Liver (tissue), 8 donors: ENCODE measurements at regions not wholly inside any gene's neighbourhood (a gene's known extent, or its start where the extent isn't known, plus 50 kb on each side); places are given as distances from the start of the nearest gene placed in this dataset.

ENCODE experiments used
- DNase-seq: peaks from one replicate; pipeline ENCODE4 v3.0.0-alpha.2; 2017; ENCODE audit warnings: low spot score
- H3K27ac ChIP-seq, 2 donors: one replicate each; pipeline ENCODE4 v1.7.0; 2013; ENCODE audit warnings: inconsistent platforms in 2 of 2, low read length in 2 of 2, control low read depth in 1 of 2, low read depth in 1 of 2, mild to moderate bottlenecking in 1 of 2
- H3K27me3 ChIP-seq, 4 donors: one replicate each; pipeline versions ENCODE4 v1.6.1 to v1.7.0; 2013; ENCODE audit warnings: low read length in 3 of 4, inconsistent platforms in 1 of 4, mild to moderate bottlenecking in 1 of 4, moderate library complexity in 1 of 4; ENCODE audit not compliant: control insufficient read depth in 4 of 4, insufficient read depth in 4 of 4
- H3K36me3 ChIP-seq, 4 donors: one replicate each; pipeline versions ENCODE4 v1.6.1 to v1.7.0; 2013; ENCODE audit warnings: low read length in 3 of 4, mild to moderate bottlenecking in 3 of 4, low read depth in 1 of 4, moderate library complexity in 1 of 4; ENCODE audit not compliant: control insufficient read depth in 4 of 4, insufficient read depth in 3 of 4
- H3K4me1 ChIP-seq, 4 donors: one replicate each; pipeline versions ENCODE4 v1.6.1 to v1.7.0; 2013; ENCODE audit warnings: low read length in 3 of 4, mild to moderate bottlenecking in 3 of 4, moderate library complexity in 1 of 4; ENCODE audit not compliant: control insufficient read depth in 4 of 4, insufficient read depth in 4 of 4
- H3K4me3 ChIP-seq, 3 donors: one replicate each; pipeline versions ENCODE4 v1.6.1 to v1.7.0; 2013; ENCODE audit warnings: low read length in 3 of 3, control low read depth in 1 of 3, low read depth in 1 of 3, mild to moderate bottlenecking in 1 of 3
- H3K9ac ChIP-seq, 2 donors: one replicate each; pipeline ENCODE4 v1.7.0; 2013; ENCODE audit warnings: low read length in 2 of 2, mild to moderate bottlenecking in 2 of 2, moderate library complexity in 2 of 2, control low read depth in 1 of 2, low read depth in 1 of 2
- H3K9me3 ChIP-seq, 4 donors: one replicate each; pipeline versions ENCODE4 v1.6.1 to v1.7.0; 2013; ENCODE audit warnings: low read length in 3 of 4; ENCODE audit not compliant: control insufficient read depth in 4 of 4
- EGR1 ChIP-seq, 2 donors: IDR thresholded peaks; 2 replicates each; pipeline ENCODE4 v1.6.1; 2016 to 2018; ENCODE audit warnings: antibody characterized with exemption in 2 of 2, low read depth in 2 of 2
- FOXA1 ChIP-seq: IDR thresholded peaks from 2 replicates; pipeline ENCODE4 v1.6.1; 2016; ENCODE audit warnings: antibody characterized with exemption
- FOXA2 ChIP-seq: IDR thresholded peaks from 2 replicates; pipeline ENCODE4 v1.6.1; 2016; ENCODE audit warnings: antibody characterized with exemption
- GABPA ChIP-seq, 2 donors: IDR thresholded peaks in 1 of 2; conservative IDR thresholded peaks in 1 of 2; 2 replicates each; pipeline ENCODE4 v1.6.1; 2016; ENCODE audit warnings: antibody characterized with exemption in 2 of 2, mild to moderate bottlenecking in 1 of 2, moderate library complexity in 1 of 2
- HNF4G ChIP-seq: IDR thresholded peaks from 2 replicates; pipeline ENCODE4 v1.6.1; 2016; ENCODE audit warnings: antibody characterized with exemption
- NR2F2 ChIP-seq: IDR thresholded peaks from 2 replicates; pipeline ENCODE4 v1.6.1; 2016; ENCODE audit warnings: antibody characterized with exemption
- RAD21 ChIP-seq, 2 donors: IDR thresholded peaks; 2 replicates each; pipeline ENCODE4 v1.6.1; 2016; ENCODE audit warnings: antibody characterized with exemption in 2 of 2, mild to moderate bottlenecking in 2 of 2
- RXRA ChIP-seq, 2 donors: IDR thresholded peaks; 2 replicates each; pipeline ENCODE4 v1.6.1; 2017 to 2018; ENCODE audit warnings: antibody characterized with exemption in 2 of 2, mild to moderate bottlenecking in 1 of 2
- SP1 ChIP-seq: IDR thresholded peaks from 2 replicates; pipeline ENCODE4 v1.6.1; 2018; ENCODE audit warnings: antibody characterized with exemption, mild to moderate bottlenecking
- TAF1 ChIP-seq: conservative IDR thresholded peaks from 2 replicates; pipeline ENCODE4 v1.6.1; 2016; ENCODE audit warnings: antibody characterized with exemption, mild to moderate bottlenecking
- YY1 ChIP-seq: IDR thresholded peaks from 2 replicates; pipeline ENCODE4 v1.6.1; 2016; ENCODE audit warnings: antibody characterized with exemption, mild to moderate bottlenecking
- WGBS: extraction: QIAGEN DNeasy Blood & Tissue Kit; methylation state at CpG from one replicate; pipeline ENCODE4 v1.1.7; 2013; 5-methylcytosine and 5-hydroxymethylcytosine counted together
- TF ChIP-seq, protein P1 (sequence below): IDR thresholded peaks from 2 replicates; pipeline ENCODE4 v1.6.1; 2016; ENCODE audit warnings: antibody characterized with exemption, mild to moderate bottlenecking
- TF ChIP-seq, protein P2 (sequence below): IDR thresholded peaks from 2 replicates; pipeline ENCODE4 v1.6.1; 2016; ENCODE audit warnings: antibody characterized with exemption
- TF ChIP-seq, protein P3 (sequence below): IDR thresholded peaks from 2 replicates; pipeline ENCODE4 v1.6.1; 2016; ENCODE audit warnings: antibody characterized with exemption
- TF ChIP-seq, protein P4 (sequence below): fragments of 150-350 bp; IDR thresholded peaks from 2 replicates; pipeline ENCODE4 v1.5.1; 2017; ENCODE audit warnings: improper control_type of control experiment, low read depth, low read length; ENCODE audit not compliant: missing input control
- donor health status: healthy.
- donor health status: healthy.
- donor health status: healthy.
- donor health status: healthy.
- donor health status: healthy.

- TF ChIP-seq TAF1, result no peak
These were observed 1121.2 kb downstream of the SI start (continued) for GRCh38 chr3:163957072-163957471.

DNA sequence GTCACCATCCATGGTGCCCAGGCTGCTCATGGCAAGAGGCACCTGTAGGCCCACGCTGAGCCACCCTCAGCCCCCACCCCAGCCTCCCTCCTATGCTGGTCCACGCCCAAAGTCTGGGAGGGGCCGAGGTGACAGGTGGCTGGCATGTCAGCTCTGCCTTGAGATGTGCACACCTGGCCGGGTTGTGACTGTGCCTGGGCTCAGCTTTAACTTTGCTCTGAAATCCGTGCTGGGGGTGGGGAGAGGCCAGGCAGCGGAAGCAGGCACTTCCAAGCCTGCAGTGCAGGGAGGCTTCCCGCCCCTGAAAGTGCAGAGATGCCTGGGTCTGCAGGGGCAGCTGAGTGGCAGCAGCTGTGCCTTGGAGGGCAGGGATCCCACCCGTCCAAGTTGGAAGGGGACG lies 1124.8 kb downstream of the SI start:
- Histone ChIP-seq H3K9me3 (no peaks in the 10 kb centered on the region), H3K27me3 (no peaks in the 10 kb centered on the region), H3K36me3 (no peaks in the 10 kb centered on the region), H3K4me3 (no peak overlapping the region), H3K9ac (no peak overlapping the region), H3K27ac (no peak overlapping the region), H3K4me1 (no peaks in the 10 kb centered on the region)
- DNase-seq, result no peak
- TF ChIP-seq FOXA2 (no peak), FOXA1 (no peak)
- 67% methylated on average over 9 of the region's 9 CpGs for WGBS

GRCh38 chr3:163952499-163952898 lies 1125.8 kb downstream of the SI start:
- TF ChIP-seq GABPA (IDR thresholded peaks at IDR 0.05 in 1 of 2, conservative IDR thresholded peaks at IDR 0.05 in 1 of 2), result no peak
- TF ChIP-seq FOXA2, result no peak
- TF ChIP-seq, protein P1, sequence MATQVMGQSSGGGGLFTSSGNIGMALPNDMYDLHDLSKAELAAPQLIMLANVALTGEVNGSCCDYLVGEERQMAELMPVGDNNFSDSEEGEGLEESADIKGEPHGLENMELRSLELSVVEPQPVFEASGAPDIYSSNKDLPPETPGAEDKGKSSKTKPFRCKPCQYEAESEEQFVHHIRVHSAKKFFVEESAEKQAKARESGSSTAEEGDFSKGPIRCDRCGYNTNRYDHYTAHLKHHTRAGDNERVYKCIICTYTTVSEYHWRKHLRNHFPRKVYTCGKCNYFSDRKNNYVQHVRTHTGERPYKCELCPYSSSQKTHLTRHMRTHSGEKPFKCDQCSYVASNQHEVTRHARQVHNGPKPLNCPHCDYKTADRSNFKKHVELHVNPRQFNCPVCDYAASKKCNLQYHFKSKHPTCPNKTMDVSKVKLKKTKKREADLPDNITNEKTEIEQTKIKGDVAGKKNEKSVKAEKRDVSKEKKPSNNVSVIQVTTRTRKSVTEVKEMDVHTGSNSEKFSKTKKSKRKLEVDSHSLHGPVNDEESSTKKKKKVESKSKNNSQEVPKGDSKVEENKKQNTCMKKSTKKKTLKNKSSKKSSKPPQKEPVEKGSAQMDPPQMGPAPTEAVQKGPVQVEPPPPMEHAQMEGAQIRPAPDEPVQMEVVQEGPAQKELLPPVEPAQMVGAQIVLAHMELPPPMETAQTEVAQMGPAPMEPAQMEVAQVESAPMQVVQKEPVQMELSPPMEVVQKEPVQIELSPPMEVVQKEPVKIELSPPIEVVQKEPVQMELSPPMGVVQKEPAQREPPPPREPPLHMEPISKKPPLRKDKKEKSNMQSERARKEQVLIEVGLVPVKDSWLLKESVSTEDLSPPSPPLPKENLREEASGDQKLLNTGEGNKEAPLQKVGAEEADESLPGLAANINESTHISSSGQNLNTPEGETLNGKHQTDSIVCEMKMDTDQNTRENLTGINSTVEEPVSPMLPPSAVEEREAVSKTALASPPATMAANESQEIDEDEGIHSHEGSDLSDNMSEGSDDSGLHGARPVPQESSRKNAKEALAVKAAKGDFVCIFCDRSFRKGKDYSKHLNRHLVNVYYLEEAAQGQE, result no peak
- no peak for TF ChIP-seq HNF4G
- no peak for TF ChIP-seq TAF1
- TF ChIP-seq NR2F2, result no peak
- TF ChIP-seq SP1, result no peak
- TF ChIP-seq RXRA (IDR thresholded peaks at IDR 0.05), result no peak
- TF ChIP-seq, protein P2, sequence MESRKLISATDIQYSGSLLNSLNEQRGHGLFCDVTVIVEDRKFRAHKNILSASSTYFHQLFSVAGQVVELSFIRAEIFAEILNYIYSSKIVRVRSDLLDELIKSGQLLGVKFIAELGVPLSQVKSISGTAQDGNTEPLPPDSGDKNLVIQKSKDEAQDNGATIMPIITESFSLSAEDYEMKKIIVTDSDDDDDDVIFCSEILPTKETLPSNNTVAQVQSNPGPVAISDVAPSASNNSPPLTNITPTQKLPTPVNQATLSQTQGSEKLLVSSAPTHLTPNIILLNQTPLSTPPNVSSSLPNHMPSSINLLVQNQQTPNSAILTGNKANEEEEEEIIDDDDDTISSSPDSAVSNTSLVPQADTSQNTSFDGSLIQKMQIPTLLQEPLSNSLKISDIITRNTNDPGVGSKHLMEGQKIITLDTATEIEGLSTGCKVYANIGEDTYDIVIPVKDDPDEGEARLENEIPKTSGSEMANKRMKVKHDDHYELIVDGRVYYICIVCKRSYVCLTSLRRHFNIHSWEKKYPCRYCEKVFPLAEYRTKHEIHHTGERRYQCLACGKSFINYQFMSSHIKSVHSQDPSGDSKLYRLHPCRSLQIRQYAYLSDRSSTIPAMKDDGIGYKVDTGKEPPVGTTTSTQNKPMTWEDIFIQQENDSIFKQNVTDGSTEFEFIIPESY, result no peak
- no peaks in the 10 kb centered on the region for H3K36me3 ChIP-seq
- WGBS, result 88% methylated on average over 3 of the region's 3 CpGs
- H3K27me3 ChIP-seq, result no peaks in the 10 kb centered on the region
- no peaks in the 10 kb centered on the region for H3K9me3 ChIP-seq
- H3K9ac ChIP-seq, result no peak overlapping the region
- no peak overlapping the region for H3K27ac ChIP-seq
- no peaks in the 10 kb centered on the region for H3K4me1 ChIP-seq
- H3K4me3 ChIP-seq, result no peak overlapping the region
- DNase-seq, result no peak

DNA sequence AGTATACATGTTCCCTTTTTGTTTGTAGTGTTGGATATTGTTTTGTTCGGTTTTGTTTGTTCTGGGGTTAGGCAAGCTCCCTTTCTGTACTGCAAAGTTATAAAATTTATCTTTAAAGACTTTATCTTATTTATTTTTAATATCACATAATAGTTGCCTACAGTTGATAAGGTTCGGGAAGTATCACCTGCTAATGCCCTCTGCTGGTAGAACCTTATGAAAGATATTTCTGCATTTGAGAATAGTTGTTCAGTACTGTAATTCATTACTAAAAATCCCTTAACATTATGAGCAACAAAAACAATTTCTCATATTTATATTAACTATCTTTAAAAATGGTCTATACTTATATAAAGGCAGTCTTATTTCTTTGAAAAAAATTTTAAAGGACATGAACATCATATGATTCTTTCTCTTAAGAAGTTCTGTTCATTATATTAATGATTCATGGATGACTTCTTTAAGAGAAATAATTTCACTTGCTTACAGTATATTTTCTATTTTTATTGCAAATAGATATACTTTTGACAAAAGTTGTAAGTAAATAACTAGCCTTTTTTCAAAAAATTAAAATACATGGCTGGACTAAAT lies 1126.8 kb downstream of the SI start:
- TF ChIP-seq, protein P3, sequence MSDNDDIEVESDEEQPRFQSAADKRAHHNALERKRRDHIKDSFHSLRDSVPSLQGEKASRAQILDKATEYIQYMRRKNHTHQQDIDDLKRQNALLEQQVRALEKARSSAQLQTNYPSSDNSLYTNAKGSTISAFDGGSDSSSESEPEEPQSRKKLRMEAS, result no peak
- peak in 1 of 2 donors; percentile 21 for TF ChIP-seq RAD21 (IDR thresholded peaks at IDR 0.05)
- no peak for TF ChIP-seq FOXA2
- TF ChIP-seq EGR1 (IDR thresholded peaks at IDR 0.05; ENCODE audit: low read depth in 2 of 2), result no peak
- TF ChIP-seq YY1, result no peak
- TF ChIP-seq, protein P4, sequence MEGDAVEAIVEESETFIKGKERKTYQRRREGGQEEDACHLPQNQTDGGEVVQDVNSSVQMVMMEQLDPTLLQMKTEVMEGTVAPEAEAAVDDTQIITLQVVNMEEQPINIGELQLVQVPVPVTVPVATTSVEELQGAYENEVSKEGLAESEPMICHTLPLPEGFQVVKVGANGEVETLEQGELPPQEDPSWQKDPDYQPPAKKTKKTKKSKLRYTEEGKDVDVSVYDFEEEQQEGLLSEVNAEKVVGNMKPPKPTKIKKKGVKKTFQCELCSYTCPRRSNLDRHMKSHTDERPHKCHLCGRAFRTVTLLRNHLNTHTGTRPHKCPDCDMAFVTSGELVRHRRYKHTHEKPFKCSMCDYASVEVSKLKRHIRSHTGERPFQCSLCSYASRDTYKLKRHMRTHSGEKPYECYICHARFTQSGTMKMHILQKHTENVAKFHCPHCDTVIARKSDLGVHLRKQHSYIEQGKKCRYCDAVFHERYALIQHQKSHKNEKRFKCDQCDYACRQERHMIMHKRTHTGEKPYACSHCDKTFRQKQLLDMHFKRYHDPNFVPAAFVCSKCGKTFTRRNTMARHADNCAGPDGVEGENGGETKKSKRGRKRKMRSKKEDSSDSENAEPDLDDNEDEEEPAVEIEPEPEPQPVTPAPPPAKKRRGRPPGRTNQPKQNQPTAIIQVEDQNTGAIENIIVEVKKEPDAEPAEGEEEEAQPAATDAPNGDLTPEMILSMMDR, result peak; percentile 15
- DNase-seq, result no peak
- WGBS, result 22% methylated on average over 2 of the region's 2 CpGs
- Histone ChIP-seq H3K27me3 (no peaks in the 10 kb centered on the region), H3K4me1 (no peaks in the 10 kb centered on the region), H3K4me3 (no peak overlapping the region), H3K27ac (no peak overlapping the region), H3K9me3 (no peaks in the 10 kb centered on the region), H3K36me3 (no peaks in the 10 kb centered on the region), H3K9ac (no peak overlapping the region)
